ENCODE measurements at regions not wholly inside any gene's neighbourhood (a gene's known extent, or its start where the extent isn't known, plus 50 kb on each side); places are given as distances from the start of the nearest gene placed in this dataset.
"Not testable (repeated sequence)": the region's sequence is repeated elsewhere in the genome, so short reads cannot be mapped to it uniquely, and the experiment has no call there.

DNA sequence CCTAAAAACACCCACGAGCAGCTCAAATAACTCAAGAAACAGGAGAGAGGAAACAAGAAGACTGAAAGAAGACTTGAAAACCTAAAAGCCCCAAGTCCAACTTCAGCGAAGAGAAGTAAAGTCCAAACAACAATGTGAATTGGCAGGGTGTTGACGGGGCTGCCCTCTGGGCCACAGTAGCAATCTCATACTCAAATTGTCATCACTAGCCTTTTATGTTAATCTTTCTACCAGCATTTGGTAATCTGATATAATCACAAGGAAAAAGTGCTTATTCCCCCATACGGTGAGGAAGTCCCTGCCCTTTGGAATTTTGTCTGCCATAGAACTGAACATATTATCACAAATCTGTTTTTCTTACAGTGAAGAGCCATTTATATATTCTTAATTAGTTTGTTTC lies 51.5 kb upstream of the IFNE start:
- H3K36me3 Mint-ChIP-seq (ENCODE audit: low read depth), result no peaks in the 10 kb centered on the region
- H3K9me3 Mint-ChIP-seq, result no peaks in the 10 kb centered on the region
- no peak overlapping the region for H3K4me3 Mint-ChIP-seq
- H3K4me1 Mint-ChIP-seq, result no peaks in the 10 kb centered on the region
- H3K27ac Mint-ChIP-seq, result no peak overlapping the region
- no peak for ATAC-seq (replicated peaks)
- peaks cover 3% of the 10 kb centered on the region for H3K27me3 Mint-ChIP-seq

DNA sequence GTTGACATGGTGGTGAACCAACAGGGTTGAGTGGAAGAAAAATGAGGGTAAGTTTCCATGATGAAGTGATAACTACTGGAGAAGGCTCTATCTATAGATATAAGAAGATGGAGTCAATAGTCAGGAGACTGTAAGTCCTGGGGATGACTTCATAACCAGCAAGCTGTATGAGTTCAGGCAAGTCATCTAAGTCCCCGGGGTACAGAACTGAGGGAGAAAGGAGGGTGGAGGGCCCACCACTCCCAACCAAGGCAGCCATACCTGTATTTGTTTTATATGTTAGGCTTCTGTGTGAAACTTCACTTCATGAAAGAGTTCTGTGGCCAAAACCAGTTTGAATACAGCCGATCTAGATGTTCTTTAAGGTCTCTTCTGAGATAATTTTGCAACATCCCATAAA lies 53.3 kb upstream of the IFNE start:
- peaks cover 3% of the 10 kb centered on the region for H3K27me3 Mint-ChIP-seq
- no peaks in the 10 kb centered on the region for H3K9me3 Mint-ChIP-seq
- H3K27ac Mint-ChIP-seq, result no peak overlapping the region
- ATAC-seq (replicated peaks), result no peak
- H3K4me1 Mint-ChIP-seq, result no peaks in the 10 kb centered on the region
- H3K36me3 Mint-ChIP-seq (ENCODE audit: low read depth), result no peaks in the 10 kb centered on the region
- H3K4me3 Mint-ChIP-seq, result no peak overlapping the region

DNA sequence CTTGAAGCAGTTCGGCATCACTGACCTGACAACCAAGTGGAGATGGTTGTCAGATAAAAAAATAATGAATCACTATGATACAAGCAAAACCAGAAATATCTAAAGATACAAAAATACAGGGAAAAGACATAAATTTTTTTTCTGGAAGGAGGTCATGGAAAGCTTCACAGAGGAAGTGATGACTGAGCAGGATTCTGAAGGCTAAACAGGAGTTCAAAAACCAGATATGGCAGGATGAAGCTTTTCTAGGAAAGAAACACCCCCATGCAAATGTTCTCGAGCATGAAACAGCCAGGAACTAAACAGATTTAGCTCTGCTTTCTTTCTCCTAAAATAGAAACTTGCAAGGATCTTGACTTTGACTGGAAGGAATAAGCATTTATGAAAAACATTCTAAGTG lies 60.7 kb upstream of the IFNE start:
- no peak overlapping the region for H3K27ac Mint-ChIP-seq
- no peak for ATAC-seq (replicated peaks)
- no peak overlapping the region for H3K4me3 Mint-ChIP-seq
- H3K36me3 Mint-ChIP-seq (ENCODE audit: low read depth), result no peaks in the 10 kb centered on the region
- H3K9me3 Mint-ChIP-seq, result no peaks in the 10 kb centered on the region
- H3K27me3 Mint-ChIP-seq, result no peaks in the 10 kb centered on the region
- no peaks in the 10 kb centered on the region for H3K4me1 Mint-ChIP-seq

DNA sequence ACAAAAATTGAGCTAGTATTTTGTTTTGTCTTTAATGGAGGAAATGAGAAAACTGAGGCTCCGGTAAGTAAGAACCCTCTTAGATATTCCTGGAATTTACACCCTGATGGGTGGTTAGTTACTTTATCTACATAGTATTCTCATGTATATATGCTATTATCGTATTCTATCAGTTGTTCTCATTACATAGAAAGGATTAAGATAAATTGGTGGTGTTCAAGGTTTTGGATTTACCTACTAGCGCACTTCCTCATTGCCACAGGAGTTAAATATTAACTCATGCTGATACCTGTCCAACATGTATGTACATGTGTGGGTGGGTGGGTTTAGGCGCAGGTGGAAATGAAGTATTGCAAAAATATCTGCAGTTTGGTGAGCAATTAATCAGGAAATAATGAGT lies 61.1 kb upstream of the IFNE start:
- Mint-ChIP-seq H3K36me3 (ENCODE audit: low read depth) (no peaks in the 10 kb centered on the region), H3K4me1 (no peaks in the 10 kb centered on the region), H3K27ac (no peak overlapping the region), H3K27me3 (peaks cover 1% of the 10 kb centered on the region), H3K9me3 (no peaks in the 10 kb centered on the region), H3K4me3 (no peak overlapping the region)
- no peak for ATAC-seq (replicated peaks)

DNA sequence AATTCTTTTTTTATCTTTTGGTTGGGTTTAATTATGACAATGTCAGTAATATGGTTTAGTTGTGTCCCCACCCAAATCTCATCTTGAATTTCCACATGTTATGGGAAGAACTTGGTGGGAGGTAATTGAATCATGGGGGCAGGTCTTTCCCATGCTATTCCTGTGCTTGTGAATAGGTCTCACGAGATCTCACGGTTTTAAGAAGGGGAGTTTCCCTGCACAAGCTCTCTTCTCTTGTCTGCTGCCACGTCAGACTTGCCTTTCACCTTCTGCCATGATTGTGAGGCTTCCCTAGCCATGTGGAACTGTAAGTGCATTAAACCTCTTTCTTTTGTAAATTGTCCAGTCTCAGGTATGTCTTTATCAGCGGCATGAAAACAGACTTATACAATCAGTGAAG lies 61.7 kb upstream of the IFNE start:
- ATAC-seq (replicated peaks); H3K27me3 Mint-ChIP-seq; H3K4me3 Mint-ChIP-seq; H3K27ac Mint-ChIP-seq; H3K9me3 Mint-ChIP-seq; H3K4me1 Mint-ChIP-seq; H3K36me3 Mint-ChIP-seq (ENCODE audit: low read depth): not testable (repeated sequence)

DNA sequence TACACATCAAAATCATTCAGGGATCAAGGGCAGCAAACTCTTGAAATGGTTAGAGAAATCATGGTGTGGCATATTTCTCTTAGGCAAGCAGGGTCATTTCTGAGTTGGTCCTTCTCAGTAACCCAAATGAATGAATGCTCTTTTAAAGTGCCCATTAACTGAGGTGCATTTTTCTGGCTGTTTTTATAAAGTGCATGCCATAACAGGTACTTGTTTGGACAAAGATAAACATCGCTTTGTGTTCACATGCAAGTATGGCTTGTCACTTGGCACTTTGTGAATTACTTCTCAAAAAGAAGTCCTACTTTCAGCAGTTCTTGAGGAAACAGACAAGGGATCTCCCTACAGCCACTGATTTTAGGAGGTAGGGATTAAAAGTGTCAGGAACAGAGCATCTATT lies 64.8 kb upstream of the IFNE start:
- H3K4me3 Mint-ChIP-seq, result no peak overlapping the region
- H3K9me3 Mint-ChIP-seq, result no peaks in the 10 kb centered on the region
- H3K27ac Mint-ChIP-seq, result no peak overlapping the region
- H3K36me3 Mint-ChIP-seq (ENCODE audit: low read depth), result no peaks in the 10 kb centered on the region
- H3K4me1 Mint-ChIP-seq, result no peaks in the 10 kb centered on the region
- peaks cover 7% of the 10 kb centered on the region for H3K27me3 Mint-ChIP-seq
- no peak for ATAC-seq (replicated peaks)

DNA sequence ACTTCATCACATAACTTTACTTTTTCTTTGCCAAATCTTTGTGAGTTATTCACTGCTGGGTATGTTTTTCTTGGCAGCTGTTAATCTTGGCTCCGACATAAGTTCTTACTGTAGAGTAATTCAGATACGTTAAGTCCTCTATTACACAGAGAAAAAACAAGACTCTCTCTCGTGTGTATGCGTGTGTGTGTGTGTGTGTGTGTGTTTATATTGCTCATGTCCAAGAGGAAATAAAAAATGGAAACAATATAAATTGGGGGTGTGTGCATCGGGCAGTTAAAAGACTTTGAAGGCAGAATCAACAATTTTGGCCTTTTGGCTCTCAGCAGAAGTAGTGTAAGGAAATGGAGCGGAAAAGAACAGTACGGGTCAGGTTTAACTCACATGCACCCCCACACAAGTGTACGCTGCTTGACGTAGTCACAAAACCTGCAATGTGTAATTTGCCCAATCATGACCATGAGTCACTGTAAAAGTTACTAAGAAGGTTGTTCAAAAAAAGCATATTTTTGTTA lies 67.2 kb upstream of the IFNE start:
- ATAC-seq (replicated peaks), result no peak
- Mint-ChIP-seq H3K4me1 (no peaks in the 10 kb centered on the region), H3K9me3 (no peaks in the 10 kb centered on the region), H3K27me3 (peaks cover 7% of the 10 kb centered on the region), H3K36me3 (ENCODE audit: low read depth) (no peaks in the 10 kb centered on the region), H3K27ac (no peak overlapping the region), H3K4me3 (no peak overlapping the region)

DNA sequence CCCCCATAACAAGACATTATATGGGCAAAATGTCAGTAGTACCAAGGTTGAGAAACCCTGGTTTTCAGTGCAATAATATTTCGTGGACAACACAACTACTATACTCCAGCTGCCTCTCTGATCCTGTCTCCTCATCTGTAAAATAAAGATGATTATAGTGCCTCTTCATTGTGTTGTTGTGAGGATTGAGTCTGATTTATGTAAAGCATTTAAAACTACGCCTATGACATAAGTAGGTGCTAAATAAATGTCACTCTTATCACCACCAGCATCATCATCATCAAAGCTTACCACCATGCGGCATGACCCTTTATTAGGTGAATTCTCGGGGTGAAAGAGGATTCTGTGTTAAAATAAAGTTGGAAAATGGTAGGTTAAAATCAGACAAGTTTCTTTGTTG lies 67.8 kb upstream of the IFNE start:
- H3K9me3 Mint-ChIP-seq, result no peaks in the 10 kb centered on the region
- H3K4me3 Mint-ChIP-seq, result no peak overlapping the region
- H3K36me3 Mint-ChIP-seq (ENCODE audit: low read depth), result no peaks in the 10 kb centered on the region
- H3K27ac Mint-ChIP-seq, result no peak overlapping the region
- peaks cover 7% of the 10 kb centered on the region for H3K27me3 Mint-ChIP-seq
- no peaks in the 10 kb centered on the region for H3K4me1 Mint-ChIP-seq
- no peak for ATAC-seq (replicated peaks)

DNA sequence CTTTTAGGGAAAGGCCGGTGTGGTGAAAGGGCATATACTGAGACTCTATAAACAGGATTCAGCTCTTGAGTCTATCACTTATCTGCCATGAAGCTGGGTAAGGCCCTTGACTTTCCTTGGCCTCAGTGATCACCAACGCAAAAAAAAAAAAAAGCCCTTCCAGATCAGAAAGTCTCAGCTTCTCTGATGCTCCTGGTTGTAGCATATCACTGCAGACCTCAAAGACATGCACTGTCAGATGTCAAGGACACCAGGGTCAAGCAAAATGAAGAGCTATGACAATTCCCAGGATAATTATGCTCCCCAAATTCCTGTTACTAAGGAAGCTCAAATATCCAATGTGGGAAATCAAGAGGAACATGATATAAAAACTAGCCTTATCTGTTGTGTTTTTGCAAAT lies 68.3 kb upstream of the IFNE start:
- Mint-ChIP-seq H3K4me3 (no peak overlapping the region), H3K27me3 (peaks cover 9% of the 10 kb centered on the region), H3K9me3 (no peaks in the 10 kb centered on the region), H3K4me1 (no peaks in the 10 kb centered on the region), H3K36me3 (ENCODE audit: low read depth) (no peaks in the 10 kb centered on the region), H3K27ac (no peak overlapping the region)
- no peak for ATAC-seq (replicated peaks)

DNA sequence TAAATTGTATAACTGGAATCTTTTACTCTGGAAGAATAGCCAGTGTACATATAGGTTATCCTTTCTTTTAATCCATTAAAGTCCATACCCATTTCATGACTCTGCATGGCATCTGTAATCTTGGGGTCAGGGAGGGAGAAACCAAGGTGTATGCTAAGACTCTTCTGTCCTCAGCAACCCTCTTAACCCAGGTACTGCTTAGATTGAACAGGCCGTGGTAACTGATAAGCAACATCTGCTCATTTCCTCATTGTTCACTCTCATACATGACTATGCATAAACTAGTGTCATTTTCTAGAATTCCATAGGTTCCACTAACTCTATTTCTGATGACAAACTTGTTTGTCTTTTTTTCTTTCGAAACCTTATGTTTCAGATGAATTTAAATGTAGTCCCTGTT lies 69.3 kb upstream of the IFNE start:
- Mint-ChIP-seq H3K4me3 (no peak overlapping the region), H3K9me3 (no peaks in the 10 kb centered on the region), H3K36me3 (ENCODE audit: low read depth) (no peaks in the 10 kb centered on the region), H3K27me3 (peaks cover 16% of the 10 kb centered on the region), H3K4me1 (no peaks in the 10 kb centered on the region), H3K27ac (no peak overlapping the region)
- ATAC-seq (replicated peaks), result no peak

DNA sequence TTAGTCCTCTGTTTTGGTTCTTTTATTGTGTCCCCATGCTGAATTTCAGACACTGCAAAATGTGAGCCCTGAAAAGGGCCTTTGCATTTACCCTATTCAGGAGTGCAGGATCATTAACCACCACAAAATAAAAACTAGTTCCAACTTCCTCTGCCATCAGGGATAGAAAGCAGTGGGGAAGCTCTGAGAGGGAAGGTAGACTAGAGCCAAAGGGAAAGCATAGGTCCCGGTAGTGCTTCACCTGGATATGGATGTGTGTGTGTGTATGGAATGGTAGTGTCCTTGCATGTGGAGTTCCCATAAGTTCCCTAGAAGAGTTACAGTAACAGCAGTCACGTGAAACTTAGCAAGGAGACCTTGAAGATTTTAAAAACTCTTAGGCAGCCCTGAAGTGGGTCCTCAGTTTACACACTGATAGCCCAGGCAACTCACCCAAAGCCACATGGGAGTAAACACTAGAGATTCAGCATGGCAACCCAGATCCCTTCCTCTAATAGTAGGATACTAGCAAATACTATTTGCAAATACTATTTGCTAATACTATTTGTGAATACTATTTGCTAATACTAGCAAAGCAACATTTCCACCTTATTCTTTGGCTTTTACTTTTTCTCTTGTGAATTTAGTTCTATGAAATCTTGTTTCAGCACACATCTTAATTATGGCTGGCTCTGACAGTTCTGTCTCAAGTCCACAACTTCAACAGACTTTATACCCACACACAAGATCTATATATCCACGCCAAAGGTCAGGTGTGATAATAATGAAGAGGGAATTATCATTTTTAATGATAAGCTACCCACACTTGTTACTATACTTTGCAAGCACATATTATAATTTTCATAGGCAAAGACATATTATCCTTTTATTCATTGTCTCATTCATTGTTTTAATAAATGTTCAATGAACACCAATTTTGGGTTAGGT lies 70.4 kb upstream of the IFNE start:
- Mint-ChIP-seq H3K4me3 (no peak overlapping the region), H3K27ac (no peak overlapping the region), H3K4me1 (no peaks in the 10 kb centered on the region), H3K36me3 (ENCODE audit: low read depth) (no peaks in the 10 kb centered on the region), H3K9me3 (no peaks in the 10 kb centered on the region), H3K27me3 (peaks cover 24% of the 10 kb centered on the region)
- no peak for ATAC-seq (replicated peaks)

DNA sequence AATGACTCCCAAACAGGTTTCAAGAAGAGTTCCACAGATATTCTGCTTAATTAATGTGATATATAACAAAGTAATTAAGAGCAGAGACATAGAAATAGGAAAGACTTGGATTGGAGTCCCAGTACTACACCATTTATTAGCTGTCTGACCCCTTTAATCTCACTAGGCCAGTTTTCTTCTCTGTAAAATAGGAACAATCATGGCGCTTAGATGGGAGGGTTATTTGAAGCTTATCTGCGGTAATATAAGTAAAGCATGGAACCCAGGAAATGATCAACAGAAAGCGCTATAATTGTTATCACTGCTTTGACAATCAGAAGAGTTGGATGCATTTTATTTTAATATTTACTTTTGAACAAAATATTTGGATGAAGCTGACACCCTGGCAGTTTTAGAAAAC lies 71.3 kb upstream of the IFNE start:
- Mint-ChIP-seq H3K9me3 (no peaks in the 10 kb centered on the region), H3K36me3 (ENCODE audit: low read depth) (no peaks in the 10 kb centered on the region), H3K4me3 (no peak overlapping the region), H3K27me3 (peaks cover 21% of the 10 kb centered on the region), H3K27ac (no peak overlapping the region), H3K4me1 (peaks cover under 1% of the 10 kb centered on the region)
- ATAC-seq (replicated peaks), result no peak

DNA sequence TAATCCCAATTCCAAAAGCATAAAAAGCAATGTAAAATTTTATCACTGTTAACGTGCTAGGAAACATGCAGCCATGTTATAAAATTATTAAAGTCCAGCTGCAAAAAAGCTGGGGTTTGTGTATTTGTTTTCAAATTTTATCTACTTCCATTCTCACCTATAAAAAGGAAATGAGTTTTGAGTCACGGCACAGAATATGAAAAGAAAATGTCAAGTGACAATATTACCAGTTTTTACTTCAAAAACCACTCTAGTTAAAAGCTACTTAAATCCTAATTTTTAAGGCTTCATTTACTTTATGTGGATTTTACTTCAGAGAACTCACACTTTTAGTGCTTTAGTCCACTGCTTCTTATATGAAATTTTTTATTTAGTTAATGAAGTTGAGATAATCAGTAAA lies 72.7 kb upstream of the IFNE start:
- H3K4me1 Mint-ChIP-seq, result peaks cover 6% of the 10 kb centered on the region
- no peaks in the 10 kb centered on the region for H3K36me3 Mint-ChIP-seq (ENCODE audit: low read depth)
- no peaks in the 10 kb centered on the region for H3K9me3 Mint-ChIP-seq
- no peak for ATAC-seq (replicated peaks)
- H3K27me3 Mint-ChIP-seq, result peaks cover 24% of the 10 kb centered on the region
- H3K27ac Mint-ChIP-seq, result no peak overlapping the region
- no peak overlapping the region for H3K4me3 Mint-ChIP-seq

DNA sequence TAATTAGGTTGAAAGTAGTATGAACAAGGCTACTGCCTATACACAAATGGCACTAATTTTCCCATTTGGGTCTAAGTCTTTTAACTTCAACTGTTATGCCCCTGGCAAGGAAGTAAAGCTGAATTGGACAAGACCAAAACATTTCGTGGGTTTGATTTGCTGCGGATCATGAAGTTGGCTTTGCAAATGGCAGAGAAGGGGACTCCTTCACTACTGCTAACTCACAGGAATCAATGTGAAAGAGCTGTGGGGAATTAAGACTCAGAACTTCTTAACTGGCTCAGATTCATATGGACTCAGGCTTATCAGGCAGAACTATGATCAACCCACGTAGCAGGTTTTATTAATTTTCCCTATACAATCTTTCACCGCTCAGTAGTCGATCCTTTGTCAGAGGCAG lies 73.8 kb upstream of the IFNE start:
- peaks cover 10% of the 10 kb centered on the region for H3K4me1 Mint-ChIP-seq

DNA sequence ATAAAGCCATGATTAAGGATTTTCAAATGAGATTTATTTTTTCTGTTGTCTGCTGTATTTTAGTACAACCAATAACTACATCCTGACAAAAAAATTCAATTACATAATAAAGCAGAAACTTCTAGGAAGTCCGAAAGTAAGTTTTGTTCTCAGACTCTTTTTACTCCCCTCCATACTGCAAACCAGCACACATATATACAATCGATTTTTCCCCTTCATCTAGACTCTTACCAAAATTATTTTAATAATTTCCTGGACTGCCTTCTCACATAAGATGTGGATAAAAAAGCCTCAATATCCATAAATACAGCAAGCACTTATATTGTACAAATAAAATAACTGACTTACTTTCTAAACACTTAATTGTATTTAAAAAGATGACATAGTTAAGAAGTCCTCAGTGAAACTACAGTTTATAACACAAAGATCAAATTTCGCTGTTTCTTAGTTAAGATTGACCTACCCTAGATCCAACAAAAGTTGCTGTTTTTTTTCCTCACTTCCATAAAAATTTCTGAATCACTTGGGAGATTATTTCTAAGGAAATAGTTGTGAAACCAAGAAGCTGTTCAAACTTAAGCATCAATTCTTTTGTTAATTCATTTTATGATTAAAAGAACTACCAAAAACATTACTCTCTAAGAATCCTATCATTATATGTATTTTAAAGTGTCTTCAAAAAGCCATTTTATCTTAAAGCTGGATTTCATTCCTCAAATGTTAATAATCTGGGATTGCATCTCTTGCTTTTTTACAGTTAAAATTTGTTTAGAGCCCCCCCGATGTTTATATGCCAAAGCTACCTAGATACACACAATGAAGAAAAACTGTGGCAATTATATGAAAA lies 74.7 kb upstream of the IFNE start:
- H3K4me3 Mint-ChIP-seq, result no peak overlapping the region
- no peaks in the 10 kb centered on the region for H3K36me3 Mint-ChIP-seq (ENCODE audit: low read depth)
- no peaks in the 10 kb centered on the region for H3K9me3 Mint-ChIP-seq
- peaks cover 10% of the 10 kb centered on the region for H3K4me1 Mint-ChIP-seq
- no peak overlapping the region for H3K27ac Mint-ChIP-seq
- no peak for ATAC-seq (replicated peaks)
- H3K27me3 Mint-ChIP-seq, result peaks cover 30% of the 10 kb centered on the region

More for the DNA sequence above, 73.8 kb upstream of the IFNE start:
- no peak overlapping the region for H3K4me3 Mint-ChIP-seq
- H3K27me3 Mint-ChIP-seq, result peaks cover 30% of the 10 kb centered on the region
- no peak for ATAC-seq (replicated peaks)
- H3K9me3 Mint-ChIP-seq, result no peaks in the 10 kb centered on the region
- no peaks in the 10 kb centered on the region for H3K36me3 Mint-ChIP-seq (ENCODE audit: low read depth)
- H3K27ac Mint-ChIP-seq, result no peak overlapping the region

Data from activated T-helper 17 cell treated with anti-CD3 and anti-CD28 coated beads, Interleukin-2, amount 50 U/mL, for 72 hours (primary cell).